PC-3 (cell line): ENCODE measurements at regions not wholly inside any gene's neighbourhood (a gene's known extent, or its start where the extent isn't known, plus 50 kb on each side); places are given as distances from the start of the nearest gene placed in this dataset.

ENCODE experiments used
- EZH2 ChIP-seq: fragments of 300-600 bp; sonication (generic); IDR thresholded peaks from one replicate; pipeline ENCODE4 v1.6.1; 2017; ENCODE audit warnings: antibody characterized with exemption, mild to moderate bottlenecking, low read length; ENCODE audit not compliant: unreplicated experiment
- EZH2phosphoT487 ChIP-seq: fragments of 300-600 bp; sonication (generic); IDR thresholded peaks from 2 replicates; pipeline ENCODE4 v1.6.1; 2018; ENCODE audit warnings: mild to moderate bottlenecking, antibody characterized with exemption, low read length, borderline replicate concordance
- TF ChIP-seq, protein P1 (sequence below): fragments of 300-600 bp; sonication (generic); conservative IDR thresholded peaks from 2 replicates; pipeline ENCODE4 v1.5.1; 2017; ENCODE audit warnings: antibody characterized with exemption, low read depth, mild to moderate bottlenecking, low read length

DNA sequence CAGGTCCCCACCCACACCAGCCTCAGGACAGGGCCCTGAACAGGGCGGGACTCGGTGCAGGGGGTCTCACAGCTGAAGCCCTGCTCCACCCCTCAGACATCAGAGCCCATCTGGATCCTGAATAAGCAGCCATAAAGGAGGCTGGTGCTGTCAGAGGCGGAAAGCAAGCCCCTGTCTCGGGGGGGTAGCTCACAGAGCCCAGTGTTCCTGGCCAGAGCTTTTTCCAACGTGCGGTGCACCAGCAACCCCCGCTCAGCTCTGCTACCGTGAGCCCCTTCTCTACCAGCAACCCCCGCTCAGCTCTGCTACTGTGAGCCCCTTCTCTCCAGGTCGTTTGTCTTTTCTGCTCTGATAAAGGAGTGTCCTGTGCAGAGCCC, 136.5 kb upstream of the SFSWAP start:
- TF ChIP-seq, protein P1, sequence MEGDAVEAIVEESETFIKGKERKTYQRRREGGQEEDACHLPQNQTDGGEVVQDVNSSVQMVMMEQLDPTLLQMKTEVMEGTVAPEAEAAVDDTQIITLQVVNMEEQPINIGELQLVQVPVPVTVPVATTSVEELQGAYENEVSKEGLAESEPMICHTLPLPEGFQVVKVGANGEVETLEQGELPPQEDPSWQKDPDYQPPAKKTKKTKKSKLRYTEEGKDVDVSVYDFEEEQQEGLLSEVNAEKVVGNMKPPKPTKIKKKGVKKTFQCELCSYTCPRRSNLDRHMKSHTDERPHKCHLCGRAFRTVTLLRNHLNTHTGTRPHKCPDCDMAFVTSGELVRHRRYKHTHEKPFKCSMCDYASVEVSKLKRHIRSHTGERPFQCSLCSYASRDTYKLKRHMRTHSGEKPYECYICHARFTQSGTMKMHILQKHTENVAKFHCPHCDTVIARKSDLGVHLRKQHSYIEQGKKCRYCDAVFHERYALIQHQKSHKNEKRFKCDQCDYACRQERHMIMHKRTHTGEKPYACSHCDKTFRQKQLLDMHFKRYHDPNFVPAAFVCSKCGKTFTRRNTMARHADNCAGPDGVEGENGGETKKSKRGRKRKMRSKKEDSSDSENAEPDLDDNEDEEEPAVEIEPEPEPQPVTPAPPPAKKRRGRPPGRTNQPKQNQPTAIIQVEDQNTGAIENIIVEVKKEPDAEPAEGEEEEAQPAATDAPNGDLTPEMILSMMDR: no peak
- TF ChIP-seq EZH2phosphoT487 (no peak), EZH2 (no peak)
